Tibial artery (tissue), 4 donors: ENCODE measurements at regions not wholly inside any gene's neighbourhood (a gene's known extent, or its start where the extent isn't known, plus 50 kb on each side); places are given as distances from the start of the nearest gene placed in this dataset.
"Not testable (repeated sequence)": the region's sequence is repeated elsewhere in the genome, so short reads cannot be mapped to it uniquely, and the experiment has no call there.

Experiments used
- DNase-seq, 2 donors: peaks; one replicate each; pipeline ENCODE4 v3.0.0-alpha.2; 2019
- H3K27ac ChIP-seq, 2 donors: fragments of 200-600 bp; sonication (generic) in 1 of 2; 1 replicate in 1 of 2; 2 replicates in 1 of 2; pipeline ENCODE4 v1.5.1; 2018 to 2019; ENCODE audit warnings: mild to moderate bottlenecking in 1 of 2
- H3K27me3 ChIP-seq, 2 donors: fragments of 200-600 bp; sonication (generic) in 1 of 2; one replicate each; pipeline versions ENCODE4 v1.5.1 to v1.6.0; 2016 to 2019
- H3K36me3 ChIP-seq, 3 donors: fragments of 200-600 bp; sonication (generic) in 2 of 3; one replicate each; pipeline ENCODE4 v1.5.1; 2016 to 2019; ENCODE audit warnings: mild to moderate bottlenecking in 2 of 3
- H3K4me1 ChIP-seq, 4 donors: fragments of 200-600 bp; sonication (generic) in 2 of 4; 1 replicate in 3 of 4; 2 replicates in 1 of 4; pipeline ENCODE4 v1.5.1; 2016 to 2019
- H3K4me3 ChIP-seq, 2 donors: fragments of 200-600 bp; sonication (generic) in 1 of 2; 1 replicate in 1 of 2; 2 replicates in 1 of 2; pipeline ENCODE4 v1.5.1; 2018 to 2019; ENCODE audit warnings: mild to moderate bottlenecking in 2 of 2
- H3K9me3 ChIP-seq, 3 donors: fragments of 200-600 bp; sonication (generic) in 1 of 3; one replicate each; pipeline ENCODE4 v1.5.1; 2016 to 2019
- CTCF ChIP-seq, 2 experiments: fragments of 200-600 bp in 1 of 2; fragments of 450-650 bp in 1 of 2; IDR thresholded peaks; one replicate each; pipeline ENCODE4 v1.5.1; 2017 to 2019; ENCODE audit warnings: antibody characterized with exemption in 2 of 2, mild to moderate bottlenecking in 1 of 2, moderate library complexity in 1 of 2
- intact Hi-C: fragments of 100-400 bp; cut with DNase I; formaldehyde crosslinking; loops from one replicate; pipeline ENCODE4 v1.15.0; 2023; ENCODE audit warnings: low total_unique reads

- H3K4me3 ChIP-seq = no peak overlapping the region
- no peak for DNase-seq
- no peaks in the 10 kb centered on the region for H3K9me3 ChIP-seq
- no peaks in the 10 kb centered on the region for H3K27me3 ChIP-seq
- intact Hi-C loops = no loop called here
- peaks cover 0 to 4% (median 0%) of the 10 kb centered on the region in 4 donors for H3K4me1 ChIP-seq
- no peak for TF ChIP-seq CTCF (IDR thresholded peaks at IDR 0.05)
- no peaks in the 10 kb centered on the region for H3K36me3 ChIP-seq
- H3K27ac ChIP-seq = no peak overlapping the region
These were observed 560.6 kb upstream of the SPRY2 start for GRCh38 chr13:80901530-80901929.

GRCh38 chr13:80901111-80901510 is 560.2 kb upstream of the SPRY2 start:
- no peak overlapping the region for H3K4me3 ChIP-seq
- no peak for DNase-seq
- H3K4me1 ChIP-seq = peaks cover 0 to 4% (median 0%) of the 10 kb centered on the region in 4 donors
- intact Hi-C loops = no loop called here
- TF ChIP-seq CTCF (IDR thresholded peaks at IDR 0.05) = no peak
- H3K27ac ChIP-seq = no peak overlapping the region
- no peaks in the 10 kb centered on the region for H3K36me3 ChIP-seq
- no peaks in the 10 kb centered on the region for H3K9me3 ChIP-seq
- H3K27me3 ChIP-seq = no peaks in the 10 kb centered on the region

- TF ChIP-seq CTCF (IDR thresholded peaks at IDR 0.05) = no peak
- no peak for DNase-seq
- no peaks in the 10 kb centered on the region for H3K9me3 ChIP-seq
- no peak overlapping the region for H3K4me3 ChIP-seq
- H3K4me1 ChIP-seq = peaks cover 0 to 4% (median 0%) of the 10 kb centered on the region in 4 donors
- intact Hi-C loops = no loop called here
- H3K36me3 ChIP-seq = no peaks in the 10 kb centered on the region
- no peak overlapping the region for H3K27ac ChIP-seq
- no peaks in the 10 kb centered on the region for H3K27me3 ChIP-seq
These were observed 559.6 kb upstream of the SPRY2 start for GRCh38 chr13:80900561-80900960.

- H3K36me3 ChIP-seq, H3K27ac ChIP-seq, H3K4me1 ChIP-seq, intact Hi-C loops, H3K27me3 ChIP-seq, H3K4me3 ChIP-seq, H3K9me3 ChIP-seq, DNase-seq: not testable (repeated sequence)
These were observed 556.7 kb upstream of the SPRY2 start for GRCh38 chr13:80897641-80898040.

- intact Hi-C loops = no loop called here
- DNase-seq = no peak
- no peak for TF ChIP-seq CTCF (IDR thresholded peaks at IDR 0.05)
- Histone ChIP-seq H3K4me1 (no peaks in the 10 kb centered on the region), H3K4me3 (no peak overlapping the region), H3K36me3 (no peaks in the 10 kb centered on the region), H3K9me3 (no peaks in the 10 kb centered on the region), H3K27me3 (no peaks in the 10 kb centered on the region), H3K27ac (no peak overlapping the region)
These were observed 554.0 kb upstream of the SPRY2 start for GRCh38 chr13:80894917-80895316.

GRCh38 chr13:80889829-80890228 is 548.9 kb upstream of the SPRY2 start:
- H3K27ac ChIP-seq = no peak overlapping the region
- no peak overlapping the region for H3K4me3 ChIP-seq
- TF ChIP-seq CTCF (IDR thresholded peaks at IDR 0.05) = no peak
- no peaks in the 10 kb centered on the region for H3K9me3 ChIP-seq
- no peaks in the 10 kb centered on the region for H3K27me3 ChIP-seq
- no peak for DNase-seq
- intact Hi-C loops = no loop called here
- H3K36me3 ChIP-seq = no peaks in the 10 kb centered on the region
- H3K4me1 ChIP-seq = no peaks in the 10 kb centered on the region
